ENCODE measurements at regions not wholly inside any gene's neighbourhood (a gene's known extent, or its start where the extent isn't known, plus 50 kb on each side); places are given as distances from the start of the nearest gene placed in this dataset.

- no peak for TF ChIP-seq CTCF (conservative IDR thresholded peaks at IDR 0.05; ENCODE audit: low read depth, low read length)
- TF ChIP-seq EZH2 (IDR thresholded peaks at IDR 0.05; ENCODE audit: low read length, unreplicated experiment): no peak
- TF ChIP-seq EZH2phosphoT487 (IDR thresholded peaks at IDR 0.05; ENCODE audit: borderline replicate concordance, low read length): no peak
Measured at GRCh38 chr9:108727580-108728111, 128.1 kb downstream of the ACTL7B start.
